DND-41 (cell line): ENCODE measurements at regions not wholly inside any gene's neighbourhood (a gene's known extent, or its start where the extent isn't known, plus 50 kb on each side); places are given as distances from the start of the nearest gene placed in this dataset.

Source experiments
- CTCF ChIP-seq: IDR thresholded peaks from 2 replicates; pipeline ENCODE4 v1.5.1; 2012; ENCODE audit warnings: borderline replicate concordance, low read length, moderate library complexity, mild to moderate bottlenecking; ENCODE audit not compliant: poor library complexity, severe bottlenecking; ENCODE audit errors: extremely low read depth
- EZH2 ChIP-seq: IDR thresholded peaks from 3 replicates; pipeline ENCODE4 v1.6.1; 2012; ENCODE audit warnings: borderline replicate concordance, low read depth, mild to moderate bottlenecking, moderate library complexity, low read length, inconsistent platforms; ENCODE audit not compliant: severe bottlenecking

GRCh38 chr19:31170046-31170445, 179.2 kb downstream of the TSHZ3 start:
- no peak for TF ChIP-seq CTCF
- TF ChIP-seq EZH2 = no peak
